A673 (cell line): ENCODE measurements at regions not wholly inside any gene's neighbourhood (a gene's known extent, or its start where the extent isn't known, plus 50 kb on each side); places are given as distances from the start of the nearest gene placed in this dataset.

Source experiments
- CTCF ChIP-seq: fragments of 300-800, 200-600 bp; sonication (generic); conservative IDR thresholded peaks from 2 replicates; pipeline ENCODE4 v1.5.1; 2017; ENCODE audit warnings: low read depth, mild to moderate bottlenecking, antibody characterized with exemption, low read length, moderate library complexity, mixed read lengths
- EZH2 ChIP-seq: fragments of 200-600 bp; sonication (generic); IDR thresholded peaks from 2 replicates; pipeline ENCODE4 v1.6.1; 2017; ENCODE audit warnings: borderline replicate concordance, low read depth, mild to moderate bottlenecking, mixed read lengths, antibody characterized with exemption, low read length; ENCODE audit not compliant: poor library complexity, severe bottlenecking

GRCh38 chr22:49551897-49552614 lies 275.6 kb downstream of the BRD1 start:
- TF ChIP-seq CTCF: no peak
- TF ChIP-seq EZH2: no peak
